ENCODE measurements at regions not wholly inside any gene's neighbourhood (a gene's known extent, or its start where the extent isn't known, plus 50 kb on each side); places are given as distances from the start of the nearest gene placed in this dataset.
A peak's percentile ranks its signal among the peaks of the same experiment; 100 is the strongest.
"Not testable (repeated sequence)": the region's sequence is repeated elsewhere in the genome, so short reads cannot be mapped to it uniquely, and the experiment has no call there.

DNA sequence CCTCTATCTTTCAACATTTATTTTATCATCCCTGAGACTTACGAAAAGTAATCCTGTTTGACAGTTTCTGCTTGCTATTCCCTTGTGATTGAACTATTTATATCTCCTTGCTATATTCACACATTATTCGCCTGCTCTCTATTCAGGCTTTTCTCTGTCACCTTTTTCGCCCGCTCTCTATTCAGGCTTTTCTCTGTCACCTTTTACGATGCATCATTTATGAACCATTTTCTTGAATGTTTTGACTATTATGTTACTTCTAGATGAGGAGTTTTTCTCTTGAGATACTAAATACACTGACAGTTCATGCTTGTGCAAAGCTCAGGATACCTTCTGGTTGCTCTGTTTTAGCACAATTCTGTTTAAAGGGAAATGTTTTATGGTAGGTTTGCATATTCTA is 143.3 kb upstream of the VSTM2A start:
- FAIRE-seq = no peak

DNA sequence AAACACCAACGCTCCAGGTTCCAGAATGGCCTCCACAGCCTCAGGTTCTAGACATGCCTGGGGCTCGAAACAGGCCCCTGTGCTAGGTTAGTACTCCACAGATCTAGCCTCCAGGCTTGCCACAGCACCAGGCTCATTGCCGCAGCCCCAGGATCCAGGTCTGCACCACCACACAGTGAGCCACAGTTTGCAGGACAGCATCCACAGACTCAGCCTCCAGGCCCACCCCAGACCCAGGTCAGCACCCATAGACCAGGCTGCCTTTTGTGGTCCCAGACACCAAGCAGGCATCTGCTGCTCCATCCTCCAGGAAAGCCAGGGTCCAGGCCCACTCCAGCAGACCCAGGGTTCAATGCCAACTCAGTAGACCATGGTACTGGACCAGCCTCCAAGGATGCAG is 132.3 kb upstream of the VSTM2A start:
- no peak for FAIRE-seq

DNA sequence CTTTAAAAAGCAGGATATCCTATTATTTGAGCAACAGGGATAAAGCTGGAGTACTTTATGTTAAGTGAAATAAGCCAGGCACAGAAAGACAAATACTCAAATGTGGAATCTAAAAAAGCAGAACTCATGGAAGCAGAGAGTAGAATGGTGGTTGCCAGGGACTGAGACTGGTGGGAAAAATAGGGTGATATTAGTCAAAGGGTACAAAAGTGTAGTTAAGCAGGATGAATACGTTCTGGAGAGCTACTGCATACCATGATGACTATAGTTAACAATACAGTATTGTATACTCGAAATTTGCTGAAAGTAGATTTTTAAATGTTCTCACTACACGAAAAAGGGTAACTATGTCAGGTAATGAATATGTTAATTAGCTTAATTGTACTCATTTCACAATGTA is 125.5 kb upstream of the VSTM2A start:
- FAIRE-seq = no peak

DNA sequence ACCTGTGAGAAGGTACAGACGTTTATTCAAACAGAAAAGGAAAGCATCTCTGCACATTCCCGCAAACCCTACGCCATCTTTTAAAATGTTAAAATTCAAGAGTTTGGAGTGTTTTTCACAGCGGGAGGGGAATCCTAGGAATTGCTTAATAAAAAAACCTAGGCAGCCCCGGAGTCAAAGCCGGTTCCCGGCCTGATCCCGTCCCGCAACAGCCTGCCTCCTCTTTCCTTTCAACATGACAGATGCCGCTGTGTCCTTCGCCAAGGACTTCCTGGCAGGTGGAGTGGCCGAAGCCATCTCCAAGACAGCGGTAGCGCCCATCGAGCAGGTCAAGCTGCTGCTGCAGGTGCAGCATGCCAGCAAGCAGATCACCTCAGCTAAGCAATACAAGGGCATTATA is 123.0 kb upstream of the VSTM2A start:
- no peak for FAIRE-seq

DNA sequence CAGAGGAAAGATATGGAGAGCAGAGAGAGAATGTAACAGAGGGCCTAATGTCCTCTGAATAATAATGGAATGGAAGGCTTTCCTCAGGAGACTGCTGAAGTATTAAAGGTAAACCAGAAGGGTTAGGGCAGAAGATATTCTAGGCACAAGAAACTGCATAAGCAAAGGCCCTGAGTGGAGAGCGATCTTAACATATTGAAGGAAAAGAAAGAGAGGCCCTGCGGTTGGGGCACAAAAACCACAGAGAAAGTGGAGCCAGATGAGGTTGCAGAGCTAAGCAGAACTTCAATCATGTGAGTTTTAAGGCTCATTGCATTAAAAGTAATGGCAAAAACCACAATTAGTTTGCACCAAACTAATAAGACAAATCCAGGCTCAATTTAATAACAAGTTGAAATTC is 115.8 kb upstream of the VSTM2A start:
- no peak for FAIRE-seq

DNA sequence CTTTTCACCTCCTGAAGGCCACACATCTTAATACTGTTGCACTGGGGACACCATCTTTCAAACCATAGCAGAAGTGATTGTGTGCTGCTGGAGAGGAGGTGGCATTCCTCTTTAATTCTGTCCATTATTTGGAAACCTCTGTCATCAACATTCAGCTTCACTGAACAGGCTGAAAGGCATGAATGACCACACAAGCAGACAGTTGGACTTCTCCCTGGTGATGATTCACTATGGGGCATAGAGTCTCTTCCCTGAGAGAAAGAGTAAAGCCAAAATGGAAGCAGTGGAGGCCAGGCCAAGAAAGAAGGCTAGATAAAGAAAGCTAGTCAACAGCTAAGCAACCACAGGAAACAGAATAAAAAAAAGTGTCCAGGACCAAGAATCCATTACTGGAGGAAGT is 113.1 kb upstream of the VSTM2A start:
- FAIRE-seq = no peak

DNA sequence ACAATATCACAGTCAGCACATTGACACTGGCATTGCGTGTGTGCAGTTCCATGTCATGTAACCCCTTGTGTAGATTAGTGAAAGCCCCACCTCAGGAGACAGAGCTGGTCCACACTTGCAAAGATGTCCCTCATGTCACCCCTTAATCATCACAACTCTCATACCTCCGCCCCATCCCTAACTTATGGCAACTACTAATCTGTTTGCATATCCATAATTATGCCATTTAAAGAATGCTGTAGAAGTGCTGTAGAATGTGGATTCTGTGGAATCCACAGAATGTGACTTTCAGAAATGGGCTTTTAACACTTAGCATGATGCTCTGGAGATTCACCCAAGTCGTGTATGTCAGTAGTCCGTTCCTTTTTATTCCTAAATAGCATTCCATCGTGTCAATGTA is 102.8 kb upstream of the VSTM2A start:
- no peak for FAIRE-seq

DNA sequence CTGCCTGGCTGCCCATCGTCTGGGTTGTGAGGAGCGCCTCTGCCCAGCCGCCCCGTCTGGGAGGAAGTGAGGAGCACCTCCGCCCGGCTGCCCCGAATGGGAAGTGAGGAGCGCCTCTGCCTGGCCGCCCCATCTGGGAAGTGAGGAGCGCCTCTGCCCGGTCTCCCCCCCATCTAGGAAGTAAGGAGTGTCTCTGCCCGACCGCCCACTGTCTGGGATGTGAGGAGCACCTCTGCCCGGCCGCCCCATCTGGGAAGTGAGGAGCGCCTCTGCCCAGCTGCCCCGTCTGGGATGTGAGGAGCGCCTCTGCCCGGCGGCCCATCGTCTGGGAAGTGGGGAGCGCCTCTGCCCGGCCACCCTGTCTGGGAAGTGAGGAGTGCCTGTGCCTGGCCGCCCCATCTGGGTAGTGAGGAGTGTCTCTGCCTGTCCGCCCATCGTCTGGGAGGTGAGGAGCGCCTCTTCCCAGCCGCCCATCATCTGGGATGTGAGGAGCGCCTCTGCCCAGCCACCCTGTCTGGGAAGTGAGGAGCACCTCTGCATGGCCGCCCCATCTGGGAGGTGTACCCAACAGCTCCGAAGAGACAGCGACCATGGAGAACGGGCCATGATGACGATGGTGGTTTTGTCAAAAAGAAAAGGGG is 98.0 kb upstream of the VSTM2A start:
- FAIRE-seq = not testable (repeated sequence)

DNA sequence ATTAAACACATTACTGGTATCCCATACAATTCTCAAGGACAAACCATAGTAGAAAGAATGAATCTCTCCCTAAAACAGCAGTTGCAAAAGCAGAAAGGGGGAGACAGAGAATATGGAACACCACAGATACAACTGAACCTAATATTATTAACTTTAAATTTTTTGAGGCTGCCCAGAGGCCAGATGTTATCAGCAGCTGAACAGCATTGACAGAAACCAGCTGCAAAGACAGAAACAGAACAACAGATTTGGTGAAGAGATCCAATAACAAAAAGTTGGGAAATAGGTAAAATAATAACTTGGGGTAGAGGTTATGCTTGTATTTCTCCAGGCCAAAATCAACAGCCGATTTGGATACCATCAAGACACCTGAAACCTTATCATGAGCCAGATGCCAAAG is 89.0 kb upstream of the VSTM2A start:
- not testable (repeated sequence) for FAIRE-seq

DNA sequence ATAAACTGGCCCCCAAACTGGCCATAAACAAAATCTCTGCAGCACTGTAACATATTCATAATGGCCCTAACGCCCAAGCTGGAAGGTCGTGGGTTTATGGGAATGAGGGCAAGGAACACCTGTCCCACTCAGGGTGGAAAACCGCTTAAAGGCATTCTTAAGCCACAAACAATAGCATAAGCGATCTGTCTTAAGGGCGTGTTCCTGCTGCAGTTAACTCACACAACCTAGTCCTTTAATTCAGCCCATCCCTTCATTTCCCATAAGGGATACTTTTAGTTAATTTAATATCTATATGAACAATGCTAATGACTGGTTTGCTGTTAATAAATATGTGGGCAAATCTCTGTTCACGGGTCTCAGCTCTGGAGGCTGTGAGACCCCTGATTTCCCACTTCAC is 87.5 kb upstream of the VSTM2A start:
- not testable (repeated sequence) for FAIRE-seq

DNA sequence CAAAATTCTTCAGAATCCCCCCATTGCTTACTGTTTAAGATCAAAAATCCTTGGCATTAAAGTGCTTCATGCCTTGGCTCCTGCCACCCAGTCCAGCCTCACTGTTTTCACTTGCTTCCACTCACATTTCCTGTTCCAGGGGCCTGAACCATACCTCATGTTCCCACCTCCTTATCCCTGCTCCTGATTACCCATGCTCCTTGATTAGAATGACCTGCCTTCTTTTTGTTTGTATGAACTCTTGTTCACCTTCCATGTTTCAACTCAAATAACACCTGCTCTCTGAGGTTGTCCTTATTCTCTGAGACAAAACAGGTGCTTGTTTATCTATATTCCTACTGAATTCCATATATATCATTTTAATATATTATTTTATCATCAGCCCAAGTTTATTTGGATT is 77.1 kb upstream of the VSTM2A start:
- FAIRE-seq = no peak

DNA sequence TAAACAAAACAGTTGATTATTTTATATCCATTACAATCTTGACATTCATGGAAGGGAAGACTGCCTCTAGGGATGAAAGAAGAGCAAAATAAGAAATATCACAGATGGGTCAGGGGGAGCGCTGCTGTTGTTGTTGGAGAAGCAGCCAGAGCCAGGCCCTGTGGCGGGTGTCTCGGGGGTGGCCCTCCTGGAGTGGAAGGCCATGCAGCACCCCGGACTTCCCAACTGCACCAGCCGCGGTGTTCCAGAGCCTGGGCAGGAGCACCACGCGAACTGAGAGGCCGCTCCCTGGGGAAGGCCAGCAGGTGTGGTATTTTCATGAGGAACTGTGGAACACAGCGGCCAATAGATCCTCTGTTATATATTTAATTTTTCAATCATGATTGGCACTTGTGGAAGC is 72.4 kb upstream of the VSTM2A start:
- no peak for FAIRE-seq

DNA sequence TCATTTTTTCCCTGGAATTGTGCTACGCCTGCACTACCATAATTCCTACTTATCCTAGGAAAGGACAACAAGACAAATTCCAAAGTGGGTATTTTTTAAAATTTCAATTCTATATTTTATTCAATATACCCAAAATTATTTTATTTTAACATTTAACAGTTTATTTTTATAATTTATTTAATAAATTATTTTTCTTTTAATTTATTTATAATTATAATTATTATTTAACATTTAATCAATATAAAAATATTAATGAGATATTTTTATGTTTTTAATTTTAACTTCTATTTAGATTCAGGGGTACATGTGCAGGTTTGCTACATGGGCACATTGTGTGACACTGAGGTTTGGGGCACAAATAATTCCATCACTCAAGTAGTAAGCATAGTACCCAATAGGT is 65.6 kb upstream of the VSTM2A start:
- FAIRE-seq = peak; percentile 85

DNA sequence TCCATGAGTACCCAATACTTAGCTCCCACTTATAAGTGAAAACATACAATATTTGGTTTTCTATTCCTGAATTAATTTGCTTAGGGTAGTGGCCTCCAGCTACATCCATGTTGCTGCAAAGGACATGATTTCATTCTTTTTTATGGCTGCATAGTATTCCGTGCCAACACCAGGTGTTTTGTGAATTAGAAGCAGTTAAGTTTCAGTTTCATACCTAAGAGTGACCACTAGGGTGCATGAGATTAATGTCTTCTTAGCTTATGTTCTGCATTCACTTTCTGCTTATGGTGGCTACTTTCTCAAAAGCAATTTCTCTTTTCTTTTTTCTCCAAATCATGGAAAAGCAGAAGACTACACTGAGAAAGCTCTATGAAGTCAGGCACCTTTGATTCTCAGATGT is 65.1 kb upstream of the VSTM2A start:
- no peak for FAIRE-seq

DNA sequence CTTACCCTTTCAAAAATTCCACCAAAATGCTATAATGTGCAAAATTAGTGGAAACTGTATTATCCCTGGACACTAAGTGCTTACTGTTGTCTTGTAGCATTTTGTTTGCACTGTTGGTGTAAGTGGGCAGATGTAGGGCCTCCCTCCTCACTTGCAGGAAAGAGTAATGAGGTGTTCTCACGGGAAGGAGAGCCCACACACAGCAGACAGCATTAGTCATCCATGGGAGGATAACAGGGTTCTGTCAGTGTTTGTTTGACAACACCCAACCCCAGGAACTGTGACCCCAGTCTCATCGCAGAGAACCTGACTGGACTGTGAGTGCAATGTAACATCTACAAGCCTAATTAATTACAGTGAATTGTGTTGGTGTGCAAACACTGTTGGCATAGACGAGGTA is 58.7 kb upstream of the VSTM2A start:
- FAIRE-seq = no peak

DNA sequence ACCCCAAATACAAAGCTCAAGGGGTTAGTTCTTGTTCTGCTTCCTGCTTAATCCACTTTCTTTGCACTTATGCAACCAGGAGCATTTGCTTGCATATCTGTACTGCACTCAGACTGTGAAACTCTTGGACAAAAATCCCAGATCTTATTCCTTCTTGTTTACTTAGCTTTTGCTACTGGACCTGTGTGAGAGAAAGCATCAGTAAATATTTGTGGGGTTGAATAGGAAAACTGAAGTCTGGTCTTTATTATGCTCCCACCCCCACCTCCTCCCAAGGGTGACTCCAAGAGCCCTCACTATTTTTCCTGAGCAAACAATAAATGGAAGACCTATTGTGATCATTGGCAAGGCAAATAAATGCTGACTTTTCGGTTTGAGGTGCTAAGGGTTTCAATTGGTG is 57.1 kb upstream of the VSTM2A start:
- no peak for FAIRE-seq
